GM21786 (cell line): ENCODE measurements at regions not wholly inside any gene's neighbourhood (a gene's known extent, or its start where the extent isn't known, plus 50 kb on each side); places are given as distances from the start of the nearest gene placed in this dataset.
"Not testable (repeated sequence)": the region's sequence is repeated elsewhere in the genome, so short reads cannot be mapped to it uniquely, and the experiment has no call there.

Experiments used
- ATAC-seq: cut with Tn5 transposase; IDR thresholded peaks from one replicate; pipeline ENCODE4 v1.9.1; 2021; ENCODE audit not compliant: unreplicated experiment

GRCh38 chr5:136924490-136924889 lies 559.1 kb upstream of the TRPC7 start:
- ATAC-seq: no peak

DNA sequence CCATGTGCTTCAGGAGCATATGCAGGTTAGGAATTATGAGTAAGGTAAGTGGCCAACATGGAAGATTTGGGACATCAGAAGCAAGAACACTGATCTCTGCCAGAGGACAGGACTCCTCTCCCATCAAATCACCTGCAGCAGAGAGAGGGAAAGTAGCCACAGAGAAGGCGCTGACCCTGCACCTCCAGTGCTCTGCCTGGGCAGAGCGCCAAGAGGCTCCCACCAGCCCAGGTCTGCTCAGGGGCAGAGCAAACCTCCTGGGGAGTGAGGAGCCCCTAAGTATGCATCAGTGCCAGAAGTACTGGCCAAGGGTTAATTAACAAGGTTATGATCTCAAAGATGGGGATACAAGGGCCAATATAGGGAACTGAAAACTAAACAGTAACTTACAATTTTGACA lies 545.3 kb upstream of the TRPC7 start:
- ATAC-seq: no peak

GRCh38 chr5:136909906-136910305 lies 544.6 kb upstream of the TRPC7 start:
- no peak for ATAC-seq

GRCh38 chr5:136907371-136907770 lies 542.0 kb upstream of the TRPC7 start:
- ATAC-seq: no peak

DNA sequence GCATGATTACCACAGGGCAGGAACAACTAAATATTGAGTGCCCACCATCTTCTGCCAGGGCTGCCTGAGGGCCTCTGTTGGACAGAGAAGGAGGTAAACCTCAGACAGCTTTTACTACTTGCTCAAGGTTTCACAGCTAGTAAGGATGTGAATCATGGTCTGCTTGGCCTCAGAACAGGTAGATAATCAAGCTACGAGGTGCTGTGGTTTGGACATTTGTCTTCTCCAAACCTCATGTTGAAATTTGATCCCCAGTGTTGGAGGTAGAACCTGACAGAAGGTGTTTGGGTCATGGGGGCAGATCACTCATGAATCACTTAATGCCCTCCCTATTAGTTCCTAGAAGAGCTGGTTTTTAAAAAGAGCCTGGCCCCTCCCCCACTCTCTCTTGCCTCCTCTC lies 541.2 kb upstream of the TRPC7 start:
- ATAC-seq: no peak

- no peak for ATAC-seq
Observed at GRCh38 chr5:136905571-136905970, 540.2 kb upstream of the TRPC7 start.

DNA sequence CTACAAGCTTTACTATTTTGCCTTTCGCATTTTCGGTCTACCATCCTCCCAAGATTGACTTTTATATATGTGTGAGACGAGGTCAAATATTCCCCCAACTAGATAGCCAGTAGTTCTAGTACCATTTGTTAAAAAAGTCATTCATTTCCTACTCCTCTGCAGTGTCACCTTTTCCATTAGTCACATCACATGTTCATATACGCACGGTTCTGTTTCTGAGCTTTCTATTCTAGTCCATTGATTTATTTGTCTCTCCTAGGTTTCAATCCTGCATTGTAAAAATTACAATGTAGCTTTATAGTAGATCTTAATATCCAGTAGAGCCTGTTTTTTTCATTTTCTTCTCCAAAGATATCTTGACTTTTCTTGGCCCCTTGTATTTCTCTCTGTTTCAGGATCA lies 528.7 kb upstream of the TRPC7 start:
- no peak for ATAC-seq

DNA sequence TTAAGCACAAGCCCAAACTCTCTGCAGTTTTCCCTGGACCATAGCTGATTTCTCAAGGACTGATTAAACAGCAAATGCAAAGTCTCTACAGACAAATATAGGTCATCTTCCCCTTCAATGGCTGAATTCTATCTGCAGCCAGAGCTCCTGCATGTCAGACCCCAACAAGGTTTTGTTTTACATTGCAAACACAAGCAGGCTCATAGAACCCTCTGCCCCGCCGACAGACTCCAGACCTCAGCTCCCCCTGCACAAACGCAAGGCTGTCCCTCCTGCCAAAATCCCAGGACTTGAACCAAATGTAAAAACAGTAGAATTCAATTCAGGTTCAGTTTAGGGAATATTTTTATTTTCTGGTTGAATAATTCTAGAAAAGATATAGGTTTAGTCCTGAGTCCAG lies 526.7 kb upstream of the TRPC7 start:
- ATAC-seq: no peak

DNA sequence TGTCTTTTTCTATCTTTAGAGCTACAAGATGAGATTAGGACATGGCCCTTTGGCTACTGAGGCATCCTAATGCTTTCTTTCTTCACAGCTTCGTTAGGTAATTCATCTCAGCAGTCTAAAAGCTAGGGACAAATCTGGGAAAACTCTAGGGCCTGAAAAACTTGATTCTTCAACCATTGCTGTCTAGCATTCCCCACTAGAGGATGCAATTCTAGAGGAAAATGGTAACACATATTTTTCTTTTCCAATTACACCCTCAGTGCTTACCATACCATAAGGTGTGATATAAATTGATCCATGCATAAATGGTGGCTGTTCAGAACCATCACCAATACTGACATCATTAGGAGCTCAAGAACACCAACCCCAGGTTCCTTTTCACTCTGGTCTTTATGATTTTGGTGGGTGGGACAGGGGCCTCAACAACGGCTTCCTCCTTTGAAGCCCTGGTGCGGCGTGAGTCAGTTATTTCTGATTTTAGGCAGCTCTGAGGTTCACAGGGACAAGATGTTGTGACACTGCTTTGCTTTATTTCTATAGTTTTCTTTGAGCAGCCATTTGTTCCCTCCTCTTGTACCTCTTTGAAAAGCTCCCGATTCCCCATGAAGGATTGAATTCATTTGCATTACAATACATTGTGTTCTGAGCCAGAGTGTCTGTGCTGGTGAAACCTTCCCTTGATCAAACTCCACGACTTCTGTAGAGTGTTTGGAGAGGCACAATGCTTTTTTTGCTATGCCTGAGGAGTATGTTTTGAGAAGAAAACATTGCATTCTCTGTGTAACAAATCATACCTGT lies 526.0 kb upstream of the TRPC7 start:
- ATAC-seq: no peak

GRCh38 chr5:136890431-136891148 lies 525.2 kb upstream of the TRPC7 start:
- no peak for ATAC-seq

- no peak for ATAC-seq
Observed at GRCh38 chr5:136886608-136887007, 521.3 kb upstream of the TRPC7 start.

DNA sequence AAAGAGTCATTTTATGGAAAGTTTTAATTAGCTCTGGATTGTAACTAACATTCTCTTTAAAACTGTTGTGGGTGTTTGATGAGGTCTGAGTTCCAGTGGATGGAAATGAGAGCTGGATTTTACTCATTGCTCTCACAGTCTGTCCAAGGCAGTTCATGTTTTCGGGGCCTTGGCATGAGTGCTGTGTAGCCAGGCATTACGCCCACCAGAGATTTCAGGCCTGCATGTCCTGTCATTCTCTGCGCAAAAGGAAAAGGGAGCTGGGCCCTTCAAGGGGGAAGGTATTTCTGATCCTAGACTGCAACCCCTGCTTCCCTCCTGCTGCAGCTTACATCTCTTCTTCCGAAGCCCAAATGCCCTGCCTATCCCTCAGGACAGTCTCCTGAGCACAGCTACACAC lies 499.6 kb upstream of the TRPC7 start:
- no peak for ATAC-seq

GRCh38 chr5:136856648-136857047 lies 491.3 kb upstream of the TRPC7 start:
- no peak for ATAC-seq

- ATAC-seq: no peak
Observed at GRCh38 chr5:136853971-136854370, 488.6 kb upstream of the TRPC7 start.

- no peak for ATAC-seq
Observed at GRCh38 chr5:136840601-136841000, 475.3 kb upstream of the TRPC7 start.

DNA sequence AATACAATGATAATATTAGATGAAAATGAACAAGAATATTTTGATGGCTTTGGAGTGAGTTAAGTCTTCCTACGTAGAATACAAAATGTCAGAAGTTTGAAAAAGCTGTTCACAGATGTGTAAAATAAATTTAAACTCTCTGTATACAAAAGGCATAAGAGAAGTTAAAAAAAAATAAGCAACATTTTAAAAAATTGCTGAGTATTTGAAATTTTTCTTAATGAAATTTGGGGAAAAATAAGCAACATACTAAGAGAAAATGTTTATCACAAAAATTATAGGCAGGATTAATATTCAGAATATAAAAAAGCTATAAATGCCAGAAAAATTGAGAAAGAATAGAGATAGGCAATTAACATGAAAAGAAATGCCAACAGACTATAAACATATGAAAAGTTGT lies 470.7 kb upstream of the TRPC7 start:
- no peak for ATAC-seq

- no peak for ATAC-seq
Observed at GRCh38 chr5:136820848-136821247, 455.5 kb upstream of the TRPC7 start.

- no peak for ATAC-seq
Observed at GRCh38 chr5:136819526-136820302, 454.4 kb upstream of the TRPC7 start.

DNA sequence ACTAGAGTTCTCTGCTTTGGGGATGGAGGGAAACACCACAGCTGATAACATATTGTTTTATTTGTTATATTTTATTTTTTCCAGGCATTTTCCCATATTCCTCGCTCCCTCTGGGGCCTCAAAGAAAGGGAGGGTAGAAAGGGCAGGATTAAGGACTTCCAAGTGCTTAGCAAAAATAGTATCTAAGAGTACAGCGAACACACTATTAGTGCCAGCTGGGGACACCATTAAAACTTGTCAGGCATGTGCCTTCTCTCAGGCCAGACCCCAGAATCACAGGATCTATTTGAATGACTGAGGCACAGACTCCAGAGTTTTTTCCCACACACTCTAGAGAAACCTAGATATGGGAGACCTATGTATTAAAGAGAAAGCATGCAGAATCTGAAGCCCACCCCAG lies 451.0 kb upstream of the TRPC7 start:
- ATAC-seq: no peak

DNA sequence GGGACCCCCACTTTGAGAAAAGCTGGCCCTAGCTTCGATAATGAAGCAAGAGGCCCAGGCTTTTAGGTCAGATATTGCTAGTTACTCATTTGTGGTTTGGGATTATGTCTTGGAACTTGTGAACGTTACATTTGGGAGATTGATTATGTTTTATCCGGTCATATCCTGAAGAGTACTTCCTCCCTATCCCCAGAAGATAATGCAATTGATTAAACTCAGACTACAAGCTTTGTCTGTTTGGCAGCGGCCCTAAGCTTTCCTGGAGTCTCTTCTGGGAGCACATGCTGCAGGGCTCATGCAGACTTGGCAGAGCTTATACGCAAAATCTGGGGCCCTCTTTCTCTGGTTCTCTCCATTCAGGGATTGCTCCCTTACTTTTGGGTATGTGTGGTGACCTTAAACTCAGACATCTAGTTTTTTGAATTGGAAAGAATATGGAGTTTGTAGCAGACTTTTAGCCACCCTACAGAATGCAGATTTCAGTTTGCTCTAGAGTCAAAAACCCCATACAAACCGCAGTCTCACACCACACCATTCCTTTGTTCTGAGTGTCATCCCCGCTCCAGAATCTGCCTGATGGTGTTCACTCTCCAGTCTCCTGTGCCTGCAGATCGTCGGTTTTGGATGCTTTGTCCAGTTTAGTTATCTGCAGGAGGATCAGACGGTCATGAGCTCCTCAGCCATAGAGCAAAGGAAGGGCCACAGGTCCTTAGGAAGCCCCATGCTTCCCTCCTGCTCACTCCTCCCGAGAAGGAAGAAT lies 449.5 kb upstream of the TRPC7 start:
- ATAC-seq: no peak

GRCh38 chr5:136812270-136812669 lies 446.9 kb upstream of the TRPC7 start:
- ATAC-seq: not testable (repeated sequence)
